ENCODE measurements at regions not wholly inside any gene's neighbourhood (a gene's known extent, or its start where the extent isn't known, plus 50 kb on each side); places are given as distances from the start of the nearest gene placed in this dataset.

GRCh38 chr9:28583832-28584231, 1010.6 kb upstream of the C9orf72 start:
- H3K4me3 ChIP-seq (ENCODE audit: control insufficient read depth, low read depth, low read length): no peak overlapping the region
- TF ChIP-seq CTCF (conservative IDR thresholded peaks at IDR 0.05; ENCODE audit: control insufficient read depth, insufficient read depth, low read depth, low read length): no peak
- no peak for DNase-seq (ENCODE audit: low read depth)

GRCh38 chr9:28584542-28584941, 1011.3 kb upstream of the C9orf72 start:
- no peak for DNase-seq (ENCODE audit: low read depth)
- TF ChIP-seq CTCF (conservative IDR thresholded peaks at IDR 0.05; ENCODE audit: control insufficient read depth, insufficient read depth, low read depth, low read length): no peak
- no peak overlapping the region for H3K4me3 ChIP-seq (ENCODE audit: control insufficient read depth, low read depth, low read length)

DNA sequence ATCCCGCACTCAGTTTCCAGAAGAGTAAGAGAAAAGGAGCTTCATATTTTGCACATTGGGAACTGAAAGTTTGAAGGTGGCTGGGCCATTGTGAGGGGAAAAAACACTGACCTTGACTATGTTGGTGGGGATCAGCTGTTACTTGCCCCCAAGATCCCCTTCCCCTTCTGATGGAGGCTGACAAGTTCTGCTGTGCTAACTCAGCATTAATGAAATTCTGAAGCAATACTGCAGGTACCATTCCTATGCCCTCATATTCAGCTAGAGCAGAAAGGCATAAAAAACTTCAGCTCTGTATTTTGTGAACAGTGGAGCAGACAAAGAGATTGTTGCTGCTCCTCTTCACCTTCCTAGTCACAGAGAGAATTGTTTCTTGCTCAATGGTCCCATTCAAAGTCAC, 1013.8 kb upstream of the C9orf72 start:
- H3K4me3 ChIP-seq (ENCODE audit: control insufficient read depth, low read depth, low read length): no peak overlapping the region
- TF ChIP-seq CTCF (conservative IDR thresholded peaks at IDR 0.05; ENCODE audit: control insufficient read depth, insufficient read depth, low read depth, low read length): no peak
- no peak for DNase-seq (ENCODE audit: low read depth)

GRCh38 chr9:28598408-28598807, 1025.1 kb upstream of the C9orf72 start:
- TF ChIP-seq CTCF (conservative IDR thresholded peaks at IDR 0.05; ENCODE audit: control insufficient read depth, insufficient read depth, low read depth, low read length): no peak
- no peak for DNase-seq (ENCODE audit: low read depth)

GRCh38 chr9:28600226-28600625, 1026.9 kb upstream of the C9orf72 start:
- no peak overlapping the region for H3K4me3 ChIP-seq (ENCODE audit: control insufficient read depth, low read depth, low read length)
- TF ChIP-seq CTCF (conservative IDR thresholded peaks at IDR 0.05; ENCODE audit: control insufficient read depth, insufficient read depth, low read depth, low read length): no peak
- DNase-seq (ENCODE audit: low read depth): no peak

More at GRCh38 chr9:28598408-28598807, 1025.1 kb upstream of the C9orf72 start:
- H3K4me3 ChIP-seq (ENCODE audit: control insufficient read depth, low read depth, low read length): no peak overlapping the region

GRCh38 chr9:28607843-28608242, 1034.6 kb upstream of the C9orf72 start:
- no peak for TF ChIP-seq CTCF (conservative IDR thresholded peaks at IDR 0.05; ENCODE audit: control insufficient read depth, insufficient read depth, low read depth, low read length)
- DNase-seq (ENCODE audit: low read depth): no peak
- no peak overlapping the region for H3K4me3 ChIP-seq (ENCODE audit: control insufficient read depth, low read depth, low read length)

GRCh38 chr9:28610339-28610738, 1037.1 kb upstream of the C9orf72 start:
- no peak for DNase-seq (ENCODE audit: low read depth)
- no peak for TF ChIP-seq CTCF (conservative IDR thresholded peaks at IDR 0.05; ENCODE audit: control insufficient read depth, insufficient read depth, low read depth, low read length)
- no peak overlapping the region for H3K4me3 ChIP-seq (ENCODE audit: control insufficient read depth, low read depth, low read length)
